HG02763 (cell line): ENCODE measurements at regions not wholly inside any gene's neighbourhood (a gene's known extent, or its start where the extent isn't known, plus 50 kb on each side); places are given as distances from the start of the nearest gene placed in this dataset.

Experiments
- ATAC-seq: cut with Tn5 transposase; IDR thresholded peaks from one replicate; pipeline ENCODE4 v1.9.1; 2021; ENCODE audit warnings: mild to moderate bottlenecking, moderate library complexity; ENCODE audit not compliant: unreplicated experiment

GRCh38 chr13:90968166-90968904 is 379.2 kb upstream of the MIR17HG start:
- ATAC-seq, result no peak

- no peak for ATAC-seq
These were observed 373.1 kb upstream of the MIR17HG start for GRCh38 chr13:90974249-90974975.

DNA sequence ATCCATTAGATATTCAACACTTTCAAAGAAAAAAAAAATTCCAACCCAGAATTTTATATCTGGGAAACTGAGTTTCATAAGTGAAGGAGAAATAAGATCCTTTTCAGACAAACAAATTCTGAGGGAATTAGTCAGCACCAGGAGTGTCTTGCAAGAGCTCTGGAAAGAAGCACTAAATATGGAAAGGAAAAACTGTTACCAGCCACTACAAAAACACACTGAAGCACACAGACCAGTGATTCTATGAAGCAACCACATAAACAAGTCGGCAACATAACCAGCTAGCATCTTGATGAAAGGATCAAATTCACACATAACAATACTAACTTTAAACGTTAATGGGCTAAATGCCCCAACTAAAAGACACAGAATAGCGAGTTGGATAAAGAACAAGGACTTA is 368.4 kb upstream of the MIR17HG start:
- ATAC-seq, result no peak

GRCh38 chr13:90984756-90985155 is 362.7 kb upstream of the MIR17HG start:
- ATAC-seq, result no peak

DNA sequence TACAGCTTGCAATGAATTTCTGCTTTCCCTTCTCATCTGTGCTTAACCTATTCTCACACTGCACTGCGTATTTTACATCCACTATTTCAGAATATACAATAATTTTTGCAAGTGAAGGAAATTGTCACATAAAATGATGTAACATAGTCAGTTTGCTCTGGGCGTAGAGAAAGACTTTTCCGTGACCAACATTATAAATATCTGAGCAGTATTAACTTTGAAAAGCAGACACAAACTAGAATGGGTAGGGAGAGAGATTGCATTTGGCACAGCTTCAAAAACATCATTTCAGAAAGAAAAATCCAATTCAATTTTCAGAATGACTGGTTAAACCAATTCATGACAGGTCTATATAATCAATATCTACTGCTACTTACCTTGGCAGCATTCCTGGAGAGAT is 352.5 kb upstream of the MIR17HG start:
- no peak for ATAC-seq

DNA sequence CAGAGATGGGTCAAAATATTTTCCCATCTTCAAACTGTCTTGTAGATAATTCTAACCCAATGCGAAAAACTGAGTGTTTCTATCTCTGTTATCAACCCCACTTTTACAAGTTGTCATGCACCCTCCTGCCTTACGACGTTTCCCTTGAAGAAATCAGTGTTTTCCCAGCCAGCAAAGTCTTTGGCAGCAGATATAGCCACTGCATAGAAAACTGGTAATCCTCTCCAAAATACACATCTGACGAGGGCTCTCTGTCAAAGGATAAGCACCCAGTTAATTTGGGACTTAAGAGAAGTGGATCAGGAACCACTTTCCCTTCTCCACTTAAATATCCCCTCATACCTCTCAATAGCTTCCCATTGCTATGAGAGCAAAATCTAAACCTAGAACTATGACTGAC is 351.9 kb upstream of the MIR17HG start:
- no peak for ATAC-seq

- ATAC-seq, result no peak
These were observed 349.5 kb upstream of the MIR17HG start for GRCh38 chr13:90997951-90998350.

DNA sequence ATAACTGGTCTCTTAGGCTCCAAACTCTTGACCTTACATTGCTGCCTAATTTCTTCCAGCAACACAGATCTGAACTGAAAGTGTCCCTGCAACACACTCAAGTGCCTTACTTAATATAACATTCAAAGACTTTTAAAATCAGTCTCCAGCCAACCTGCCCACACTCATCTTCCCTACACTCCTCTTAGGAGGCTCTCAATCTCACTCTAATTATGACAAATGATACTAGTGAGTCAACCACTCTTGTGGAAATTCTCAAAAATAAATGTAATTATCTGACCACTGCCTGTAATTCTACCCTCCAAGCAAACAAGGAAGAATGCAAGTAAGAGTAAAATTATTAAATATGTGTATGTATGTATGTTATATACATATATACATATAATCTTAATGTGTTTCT is 348.1 kb upstream of the MIR17HG start:
- ATAC-seq, result no peak

DNA sequence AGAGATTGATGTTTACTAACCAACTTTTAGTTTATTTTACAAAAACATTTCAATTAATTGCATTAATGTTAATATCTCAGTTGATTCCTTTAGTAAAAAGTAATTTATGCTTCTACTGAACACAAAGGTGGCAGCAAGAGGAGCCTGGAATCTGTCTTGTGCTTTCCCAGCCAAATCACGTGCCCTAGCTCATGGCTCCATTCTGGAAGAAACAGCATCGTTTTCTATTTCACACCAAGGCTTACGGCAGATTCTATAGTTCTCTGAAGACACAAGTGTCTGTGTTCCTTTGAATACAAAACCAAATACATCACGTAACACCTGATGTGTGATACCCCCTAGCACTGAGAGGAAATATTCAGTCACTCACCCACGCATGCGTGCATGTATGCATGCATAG is 346.1 kb upstream of the MIR17HG start:
- no peak for ATAC-seq

DNA sequence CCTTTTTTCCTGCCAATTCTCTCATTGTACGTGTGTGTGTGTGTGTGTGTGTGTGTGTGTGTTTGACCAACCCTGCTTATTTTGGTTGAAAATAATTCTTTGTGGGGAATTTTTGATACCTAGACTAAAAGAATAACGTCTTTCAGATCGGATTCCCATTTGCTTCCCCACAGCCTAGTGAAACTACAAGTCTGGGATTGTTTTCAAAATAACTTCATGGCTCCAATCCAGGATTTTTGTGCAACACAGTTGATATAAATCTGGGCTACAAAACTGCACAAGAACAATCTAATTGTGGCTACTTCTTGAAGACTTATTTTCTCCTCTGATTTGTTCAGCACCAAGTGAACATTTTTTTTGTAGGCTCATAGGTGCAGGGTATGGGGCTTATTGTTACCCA is 332.8 kb upstream of the MIR17HG start:
- no peak for ATAC-seq

DNA sequence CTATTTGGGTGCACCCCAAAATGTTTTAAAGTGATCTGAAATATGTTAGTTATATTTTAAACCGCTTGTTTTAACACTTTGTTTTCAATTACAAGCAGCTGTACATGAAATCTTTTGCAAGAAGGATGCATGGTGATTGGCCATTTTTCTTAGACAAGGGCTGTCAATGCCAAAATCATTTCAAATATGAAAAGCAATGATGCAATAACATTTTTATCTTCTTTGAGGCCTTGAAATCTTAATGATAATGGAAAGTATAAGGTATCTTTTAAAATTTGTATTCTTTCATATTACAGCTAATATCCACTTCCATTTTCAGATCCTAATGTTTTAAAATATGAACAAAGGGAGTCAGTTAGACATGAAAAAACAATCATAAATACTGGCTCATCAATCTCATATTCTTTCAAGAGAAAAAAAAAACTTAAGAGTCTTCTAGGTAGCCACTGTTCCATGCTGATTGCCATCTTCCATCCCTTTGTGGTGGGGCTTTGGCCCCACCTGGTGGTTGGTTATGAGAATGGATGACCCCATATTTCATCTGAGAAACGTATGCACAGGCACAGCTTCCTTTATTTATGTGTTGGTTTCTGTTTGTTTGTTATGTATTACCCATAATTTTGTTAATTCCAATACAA is 330.3 kb upstream of the MIR17HG start:
- peak; percentile 98 for ATAC-seq

DNA sequence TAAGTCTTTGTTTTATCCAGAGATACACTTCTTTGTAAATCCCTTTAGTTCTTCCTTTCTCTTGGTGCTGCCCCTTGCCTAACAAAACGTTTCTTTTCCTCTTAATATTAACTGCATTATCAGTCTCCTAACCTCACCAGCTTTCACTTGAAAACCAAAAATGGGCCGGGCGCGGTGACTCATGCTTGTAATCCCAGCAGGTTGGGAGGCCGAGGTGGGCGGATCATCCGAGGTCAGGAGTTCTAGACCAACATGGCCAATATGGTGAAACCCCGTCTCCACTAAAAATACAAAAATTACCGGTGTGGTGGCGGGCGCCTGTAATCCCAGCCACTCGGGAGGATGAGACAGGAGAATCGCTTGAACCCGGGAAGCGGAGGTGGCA is 329.8 kb upstream of the MIR17HG start:
- ATAC-seq, result peak; percentile 9

DNA sequence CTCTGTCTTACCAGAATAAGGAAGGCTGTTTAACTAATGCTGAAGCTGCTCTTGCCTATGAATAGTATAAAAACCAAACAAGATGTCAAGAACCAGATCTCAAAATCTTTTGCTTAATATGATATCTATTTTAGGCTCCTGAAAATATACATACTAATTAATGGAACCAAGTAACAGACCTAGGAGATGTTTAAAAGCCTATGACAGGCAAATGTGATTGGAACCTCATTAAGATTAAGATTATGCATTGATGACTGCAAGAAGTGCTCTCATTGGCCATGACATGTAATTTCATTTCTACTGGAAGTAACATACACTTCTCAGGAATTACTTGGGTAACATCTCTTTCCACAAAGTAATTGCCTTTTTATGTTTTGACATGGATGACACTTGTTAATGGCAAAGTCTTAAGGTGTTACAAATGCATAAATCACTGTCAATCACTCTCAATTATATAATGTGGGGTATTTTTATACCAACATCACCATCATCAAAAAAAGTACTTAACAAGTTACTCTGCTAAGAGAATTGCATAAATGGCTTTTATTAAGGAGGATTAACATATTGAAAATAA is 326.9 kb upstream of the MIR17HG start:
- no peak for ATAC-seq

GRCh38 chr13:91024157-91024792 is 323.2 kb upstream of the MIR17HG start:
- no peak for ATAC-seq

GRCh38 chr13:91025442-91025841 is 322.0 kb upstream of the MIR17HG start:
- ATAC-seq, result no peak

DNA sequence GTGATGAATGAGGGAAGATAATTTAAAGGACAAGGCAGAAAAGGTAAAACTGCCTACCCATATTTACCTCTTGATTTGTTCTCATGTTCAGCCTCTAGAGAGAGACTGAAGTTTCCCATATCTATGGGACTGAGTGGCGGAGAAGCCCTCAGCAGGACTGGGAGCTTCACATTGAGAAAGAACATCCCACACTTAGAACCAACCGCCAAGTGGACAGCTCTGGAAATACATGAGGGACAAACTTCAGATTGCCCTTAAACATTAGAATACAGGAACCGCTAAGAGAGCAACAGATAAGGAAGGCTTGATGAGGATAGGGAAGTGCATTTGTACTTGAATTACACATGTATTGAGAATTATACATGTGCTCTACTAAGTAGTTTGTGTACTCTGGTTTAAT is 316.0 kb upstream of the MIR17HG start:
- ATAC-seq, result no peak

- no peak for ATAC-seq
These were observed 315.4 kb upstream of the MIR17HG start for GRCh38 chr13:91032104-91032503.

GRCh38 chr13:91036886-91037285 is 310.6 kb upstream of the MIR17HG start:
- no peak for ATAC-seq

DNA sequence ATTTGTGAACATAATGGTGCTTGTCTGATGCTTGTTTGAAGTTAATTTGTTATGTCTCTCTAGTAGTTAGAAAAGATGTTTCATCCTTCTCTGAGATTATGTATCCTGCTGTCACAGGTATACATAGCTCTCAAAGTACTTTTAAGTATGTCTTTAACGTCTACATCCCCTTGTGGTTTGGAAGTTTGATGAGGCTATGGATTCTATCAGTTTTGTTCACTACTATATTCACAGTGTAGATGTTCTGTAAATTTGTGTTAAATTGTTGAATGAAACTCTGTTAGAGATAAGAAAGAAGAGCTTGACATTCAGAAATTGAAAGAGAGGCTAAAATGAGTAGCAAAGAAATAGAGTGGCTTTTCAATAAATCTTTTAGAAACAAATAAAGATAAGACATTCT is 304.6 kb upstream of the MIR17HG start:
- ATAC-seq, result no peak

GRCh38 chr13:91045351-91046034 is 302.0 kb upstream of the MIR17HG start:
- ATAC-seq, result no peak
